Breast epithelium (tissue), 3 donors: ENCODE measurements at regions not wholly inside any gene's neighbourhood (a gene's known extent, or its start where the extent isn't known, plus 50 kb on each side); places are given as distances from the start of the nearest gene placed in this dataset.

Experiments
- CTCF ChIP-seq, 3 donors: fragments of 450-650 bp; IDR thresholded peaks; one replicate each; pipeline ENCODE4 v1.5.1; 2016 to 2017; ENCODE audit warnings: antibody characterized with exemption in 3 of 3, mild to moderate bottlenecking in 3 of 3, moderate library complexity in 3 of 3
- POLR2A ChIP-seq: fragments of 450-650 bp; IDR thresholded peaks from one replicate; pipeline ENCODE4 v1.6.1; 2016; ENCODE audit warnings: antibody characterized with exemption, mild to moderate bottlenecking, moderate library complexity
- POLR2AphosphoS5 ChIP-seq, 3 donors: sonication (generic); formaldehyde crosslinking; IDR thresholded peaks; one replicate each; pipeline ENCODE4 v1.6.1; 2017; ENCODE audit warnings: antibody characterized with exemption in 3 of 3

- no peak for TF ChIP-seq POLR2AphosphoS5 (IDR thresholded peaks at IDR 0.05)
- TF ChIP-seq CTCF (IDR thresholded peaks at IDR 0.05): no peak
- no peak for TF ChIP-seq POLR2A
These were observed 997.1 kb upstream of the ARRDC3 start for GRCh38 chr5:92380069-92380770.
